Activated T-cell treated with anti-CD3 and anti-CD28 coated beads, Interleukin-2, amount 50 U/mL, for 24 hours (primary cell): ENCODE measurements at regions not wholly inside any gene's neighbourhood (a gene's known extent, or its start where the extent isn't known, plus 50 kb on each side); places are given as distances from the start of the nearest gene placed in this dataset.
"Not testable (repeated sequence)": the region's sequence is repeated elsewhere in the genome, so short reads cannot be mapped to it uniquely, and the experiment has no call there.

Experiments used
- DNase-seq: peaks from one replicate; pipeline ENCODE4 v3.0.0-alpha.2; 2020
- H3K27ac Mint-ChIP-seq: 2 replicates; pipeline ENCODE4 v1.8.0; 2020; ENCODE audit warnings: mild to moderate bottlenecking, mixed read lengths
- H3K27me3 Mint-ChIP-seq: 2 replicates; pipeline ENCODE4 v1.8.0; 2020; ENCODE audit warnings: mixed read lengths
- H3K36me3 Mint-ChIP-seq: 2 replicates; pipeline ENCODE4 v1.8.0; 2020; ENCODE audit warnings: low read depth, mixed read lengths
- H3K4me1 Mint-ChIP-seq: 2 replicates; pipeline ENCODE4 v1.8.0; 2020; ENCODE audit warnings: low read depth, mixed read lengths
- H3K4me3 Mint-ChIP-seq: 2 replicates; pipeline ENCODE4 v1.8.0; 2020; ENCODE audit warnings: mild to moderate bottlenecking, moderate library complexity, mixed read lengths
- H3K9me3 Mint-ChIP-seq: 2 replicates; pipeline ENCODE4 v1.8.0; 2020; ENCODE audit warnings: mixed read lengths

DNA sequence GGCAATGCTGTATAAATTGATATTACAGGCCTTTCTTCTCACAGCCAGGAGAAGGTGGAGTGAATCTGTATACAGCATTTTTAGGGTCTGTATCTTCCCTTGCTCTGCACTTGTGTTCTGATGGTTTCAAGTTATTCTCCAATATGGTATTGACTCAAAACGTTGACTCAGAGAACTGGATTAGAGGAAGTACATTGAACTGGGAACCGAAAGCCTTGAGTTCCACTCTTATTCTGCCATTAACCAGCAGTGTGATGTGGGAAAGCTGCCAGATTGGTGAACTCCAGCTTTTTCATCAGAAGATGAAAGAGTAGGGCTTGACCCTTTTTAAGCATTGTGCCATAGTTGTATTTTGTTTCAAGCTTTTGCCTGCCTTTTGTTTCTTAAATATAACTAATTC lies 167.7 kb downstream of the SPRY2 start:
- Mint-ChIP-seq H3K9me3 (no peaks in the 10 kb centered on the region), H3K36me3 (no peaks in the 10 kb centered on the region), H3K4me1 (no peaks in the 10 kb centered on the region), H3K27ac (no peak overlapping the region), H3K27me3 (no peaks in the 10 kb centered on the region), H3K4me3 (no peak overlapping the region)
- DNase-seq, result no peak

DNA sequence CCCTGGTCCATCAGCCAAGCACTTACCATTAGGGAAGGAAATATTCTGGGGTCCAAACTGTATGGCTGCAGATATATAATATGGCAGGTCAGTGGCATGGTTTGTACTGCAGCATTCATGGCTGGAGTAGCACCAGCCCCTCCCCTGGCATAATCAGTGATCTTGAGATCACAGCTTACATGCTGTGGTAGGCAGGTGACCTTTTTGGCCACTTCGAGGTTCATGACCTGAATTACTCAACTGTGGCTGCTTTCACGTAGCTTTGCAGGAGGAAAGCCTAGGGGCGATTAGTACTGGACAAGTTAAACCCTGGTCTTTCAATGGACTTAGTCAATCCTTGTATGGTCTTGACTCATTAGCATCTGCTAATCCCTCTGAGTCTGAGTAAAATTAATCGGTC lies 169.8 kb downstream of the SPRY2 start:
- Mint-ChIP-seq H3K4me3 (no peak overlapping the region), H3K27ac (no peak overlapping the region)
- DNase-seq, result no peak

DNA sequence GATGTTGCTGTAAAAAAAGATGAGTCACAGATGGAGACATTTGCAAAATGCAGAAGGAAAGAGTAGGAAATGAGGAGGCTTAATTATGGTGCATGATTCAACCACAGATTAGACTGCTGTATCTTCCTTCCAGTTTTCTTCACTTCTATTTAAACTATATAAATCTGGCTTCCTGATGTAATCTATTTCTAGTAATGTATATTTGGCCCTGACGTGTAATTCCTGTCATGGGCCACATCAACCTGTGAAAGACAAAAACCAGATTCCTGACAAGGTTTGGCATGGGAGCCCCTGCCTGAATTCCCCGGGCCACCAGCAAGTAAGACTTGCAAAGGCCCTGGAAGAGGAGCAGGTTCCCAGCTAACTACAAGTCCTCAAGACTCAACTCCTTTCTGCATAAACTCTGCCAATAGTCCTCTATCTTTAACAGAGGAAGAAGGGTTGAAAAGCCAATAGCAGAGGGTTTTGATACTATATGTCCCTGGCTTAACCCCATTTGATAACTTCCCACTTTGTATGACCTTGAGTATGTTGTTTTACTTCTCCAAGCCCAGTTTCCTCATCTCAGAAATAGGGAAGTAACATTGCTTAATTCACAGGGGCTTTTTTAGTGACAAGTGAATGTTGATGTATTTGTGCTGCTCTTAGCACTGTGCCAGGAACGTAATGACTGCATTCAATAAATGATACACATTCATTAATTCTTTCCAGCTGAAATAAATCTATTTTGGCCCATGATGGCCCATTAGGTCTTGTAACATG lies 172.7 kb downstream of the SPRY2 start:
- H3K4me1 Mint-ChIP-seq, result peaks cover 2% of the 10 kb centered on the region
- no peak overlapping the region for H3K27ac Mint-ChIP-seq
- no peak overlapping the region for H3K4me3 Mint-ChIP-seq
- H3K36me3 Mint-ChIP-seq, result no peaks in the 10 kb centered on the region
- DNase-seq, result no peak
- no peaks in the 10 kb centered on the region for H3K9me3 Mint-ChIP-seq
- H3K27me3 Mint-ChIP-seq, result no peaks in the 10 kb centered on the region

More for the DNA sequence above, 169.8 kb downstream of the SPRY2 start:
- H3K36me3 Mint-ChIP-seq, result no peaks in the 10 kb centered on the region
- no peaks in the 10 kb centered on the region for H3K27me3 Mint-ChIP-seq
- H3K9me3 Mint-ChIP-seq, result no peaks in the 10 kb centered on the region
- no peaks in the 10 kb centered on the region for H3K4me1 Mint-ChIP-seq

DNA sequence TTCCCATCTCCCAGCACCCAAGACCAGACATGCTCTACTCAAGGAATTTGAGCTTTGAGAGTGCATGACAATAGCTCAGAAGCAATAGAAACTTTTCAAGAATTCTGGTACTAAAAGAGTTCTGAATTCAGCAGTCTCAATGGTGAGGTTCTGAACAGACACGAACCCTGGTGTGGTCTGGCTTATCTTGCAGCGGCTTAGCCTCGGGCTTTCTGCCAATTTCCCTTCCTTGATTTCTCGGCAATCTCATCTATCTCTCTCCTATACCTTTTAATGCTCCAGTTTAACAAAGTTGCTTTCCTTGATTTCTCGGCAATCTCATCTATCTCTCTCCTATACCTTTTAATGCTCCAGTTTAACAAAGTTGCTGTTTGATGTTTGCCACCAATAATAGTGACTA lies 174.6 kb downstream of the SPRY2 start:
- Mint-ChIP-seq H3K4me1 (peaks cover 2% of the 10 kb centered on the region), H3K27me3 (no peaks in the 10 kb centered on the region)

DNA sequence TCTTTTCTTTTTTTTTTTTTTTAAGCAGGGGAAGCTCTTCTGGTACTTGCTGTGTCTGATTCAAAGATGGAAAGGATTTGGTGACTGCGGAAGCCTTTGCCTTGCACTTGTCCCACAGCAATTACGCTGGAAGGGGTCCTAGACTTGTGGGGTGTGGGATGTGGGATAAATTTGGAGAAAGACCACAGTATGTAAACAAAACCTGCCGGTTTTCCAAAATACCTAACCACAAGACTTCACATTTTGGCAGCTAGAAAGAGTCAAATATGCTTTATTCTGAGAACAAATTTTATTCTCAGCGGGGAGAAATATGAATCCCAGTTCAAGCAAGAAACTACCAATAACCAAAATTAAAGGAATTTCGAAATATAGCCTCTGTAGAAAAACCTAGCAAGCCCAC lies 176.5 kb downstream of the SPRY2 start:
- no peaks in the 10 kb centered on the region for H3K27me3 Mint-ChIP-seq
- no peak for DNase-seq
- no peak overlapping the region for H3K4me3 Mint-ChIP-seq
- no peak overlapping the region for H3K27ac Mint-ChIP-seq
- H3K4me1 Mint-ChIP-seq, result peaks cover 2% of the 10 kb centered on the region
- H3K36me3 Mint-ChIP-seq, result no peaks in the 10 kb centered on the region
- H3K9me3 Mint-ChIP-seq, result no peaks in the 10 kb centered on the region

More for the DNA sequence above, 174.6 kb downstream of the SPRY2 start:
- Mint-ChIP-seq H3K4me3 (no peak overlapping the region), H3K9me3 (no peaks in the 10 kb centered on the region), H3K36me3 (no peaks in the 10 kb centered on the region), H3K27ac (no peak overlapping the region)
- DNase-seq, result no peak

DNA sequence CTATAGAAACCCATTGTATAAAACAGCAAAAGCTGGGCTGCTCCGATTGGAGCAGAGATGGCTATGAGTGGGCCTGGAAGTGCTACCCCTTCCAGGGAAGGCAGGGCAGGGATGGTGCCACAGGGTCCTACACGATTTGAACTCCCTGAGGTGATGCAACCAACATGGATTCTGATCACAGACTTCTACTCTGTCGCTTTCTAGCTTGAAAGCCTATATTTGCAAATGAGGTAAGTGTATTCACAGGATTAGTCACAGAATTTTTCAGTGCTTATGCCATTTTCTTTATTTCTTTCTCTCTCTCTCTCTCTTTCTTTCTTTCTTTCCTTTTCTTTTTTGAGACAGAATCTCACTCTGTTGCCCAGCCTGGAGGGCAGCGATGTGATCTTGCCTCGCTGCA lies 179.0 kb downstream of the SPRY2 start:
- H3K36me3 Mint-ChIP-seq, result no peaks in the 10 kb centered on the region
- DNase-seq, result no peak
- H3K4me3 Mint-ChIP-seq, result no peak overlapping the region
- H3K27ac Mint-ChIP-seq, result no peak overlapping the region
- H3K27me3 Mint-ChIP-seq, result no peaks in the 10 kb centered on the region
- no peaks in the 10 kb centered on the region for H3K9me3 Mint-ChIP-seq
- peaks cover 2% of the 10 kb centered on the region for H3K4me1 Mint-ChIP-seq

DNA sequence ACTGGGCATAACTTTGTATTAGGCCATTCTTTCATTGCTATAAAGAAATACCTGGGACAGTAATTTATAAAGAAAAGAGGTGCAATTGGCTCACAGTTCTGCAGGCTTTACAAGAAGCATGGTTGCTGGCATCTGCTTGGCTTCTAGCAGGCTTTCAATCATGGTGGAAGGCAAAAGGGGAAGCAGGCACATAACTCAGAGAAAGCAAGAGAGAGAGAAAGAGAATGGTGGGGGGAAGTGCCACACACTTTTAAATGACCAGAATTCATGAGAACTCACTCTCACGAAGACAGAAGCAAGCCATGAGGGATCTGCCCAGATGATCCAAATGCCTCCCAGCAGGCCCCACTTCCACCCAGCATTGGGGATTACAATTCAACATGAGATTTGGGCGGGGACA lies 179.7 kb downstream of the SPRY2 start:
- no peaks in the 10 kb centered on the region for H3K36me3 Mint-ChIP-seq

DNA sequence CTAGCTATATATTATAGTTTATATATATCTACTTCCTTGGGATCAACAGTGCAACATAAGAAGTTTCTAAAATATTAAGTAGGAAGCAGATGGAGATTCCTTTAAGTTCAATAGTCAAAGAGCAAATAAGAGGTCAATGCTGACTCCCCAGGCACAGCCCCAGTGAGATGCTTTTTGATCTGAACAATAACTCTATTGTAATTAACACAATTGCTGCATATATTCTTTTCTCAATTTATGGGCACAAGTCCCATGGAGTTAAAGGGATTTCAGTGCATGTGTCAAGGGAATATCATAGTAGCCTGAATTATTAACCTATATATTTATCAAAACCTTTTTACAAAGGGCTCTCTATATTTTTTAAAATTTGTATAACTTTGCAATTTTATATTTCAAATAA lies 180.8 kb downstream of the SPRY2 start:
- no peak overlapping the region for H3K27ac Mint-ChIP-seq
- H3K36me3 Mint-ChIP-seq, result no peaks in the 10 kb centered on the region
- no peaks in the 10 kb centered on the region for H3K9me3 Mint-ChIP-seq
- DNase-seq, result no peak
- no peak overlapping the region for H3K4me3 Mint-ChIP-seq
- peaks cover 2% of the 10 kb centered on the region for H3K4me1 Mint-ChIP-seq
- H3K27me3 Mint-ChIP-seq, result no peaks in the 10 kb centered on the region

More for the DNA sequence above, 179.7 kb downstream of the SPRY2 start:
- no peaks in the 10 kb centered on the region for H3K27me3 Mint-ChIP-seq
- no peak for DNase-seq
- no peak overlapping the region for H3K27ac Mint-ChIP-seq
- H3K9me3 Mint-ChIP-seq, result no peaks in the 10 kb centered on the region
- H3K4me3 Mint-ChIP-seq, result no peak overlapping the region
- peaks cover 2% of the 10 kb centered on the region for H3K4me1 Mint-ChIP-seq

DNA sequence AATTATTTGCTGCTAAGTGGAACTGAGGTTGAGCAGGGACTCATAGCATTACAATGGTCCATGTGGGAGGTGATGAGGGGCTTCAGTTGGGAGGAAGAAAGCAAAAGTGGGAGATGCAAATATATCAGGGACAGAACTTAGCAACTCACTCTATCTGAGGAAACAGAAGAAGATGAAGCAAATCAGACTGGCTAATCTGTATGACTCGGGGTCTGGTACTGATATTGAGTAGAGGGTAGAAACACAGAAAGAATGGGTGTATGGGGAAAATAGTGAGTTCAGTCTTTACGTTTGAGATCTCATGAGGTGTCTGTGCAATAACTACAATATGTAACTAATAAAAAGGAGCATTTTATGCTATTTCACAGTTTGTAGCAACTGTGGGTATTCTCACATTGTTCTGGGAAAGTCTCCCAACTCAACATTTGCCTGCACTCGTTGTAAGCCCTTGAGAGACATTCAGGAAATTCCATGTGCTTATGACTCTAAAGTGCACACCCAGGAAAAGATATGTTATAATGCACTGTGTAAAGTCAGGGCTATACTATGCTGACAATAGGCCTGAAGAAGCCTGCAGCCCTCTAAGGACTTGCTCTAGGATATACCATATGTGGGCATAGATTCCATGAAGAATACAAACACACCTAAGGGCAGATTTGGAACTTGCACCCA lies 183.5 kb downstream of the SPRY2 start:
- DNase-seq, result no peak
- H3K9me3 Mint-ChIP-seq, result no peaks in the 10 kb centered on the region

DNA sequence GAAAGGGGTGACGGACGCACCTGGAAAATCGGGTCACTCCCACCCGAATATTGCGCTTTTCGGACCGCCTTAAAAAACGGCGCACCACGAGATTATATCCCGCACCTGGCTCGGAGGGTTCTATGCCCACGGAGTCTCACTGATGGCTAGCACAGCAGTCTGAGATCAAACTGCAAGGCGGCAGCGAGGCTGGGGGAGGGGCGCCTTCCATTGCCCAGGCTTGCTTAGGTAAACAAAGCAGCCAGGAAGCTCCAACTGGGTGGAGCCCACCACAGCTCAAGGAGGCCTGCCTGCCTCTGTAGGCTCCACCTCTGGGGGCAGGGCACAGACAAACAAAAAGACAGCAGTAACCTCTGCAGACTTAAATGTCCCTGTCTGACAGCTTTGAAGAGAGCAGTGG lies 188.8 kb downstream of the SPRY2 start:
- not testable (repeated sequence) for H3K4me3 Mint-ChIP-seq, H3K27ac Mint-ChIP-seq, H3K4me1 Mint-ChIP-seq, H3K36me3 Mint-ChIP-seq, H3K27me3 Mint-ChIP-seq, H3K9me3 Mint-ChIP-seq, DNase-seq

More for the DNA sequence above, 183.5 kb downstream of the SPRY2 start:
- H3K27ac Mint-ChIP-seq, result no peak overlapping the region
- no peak overlapping the region for H3K4me3 Mint-ChIP-seq
- no peaks in the 10 kb centered on the region for H3K4me1 Mint-ChIP-seq
- no peaks in the 10 kb centered on the region for H3K27me3 Mint-ChIP-seq
- no peaks in the 10 kb centered on the region for H3K36me3 Mint-ChIP-seq

DNA sequence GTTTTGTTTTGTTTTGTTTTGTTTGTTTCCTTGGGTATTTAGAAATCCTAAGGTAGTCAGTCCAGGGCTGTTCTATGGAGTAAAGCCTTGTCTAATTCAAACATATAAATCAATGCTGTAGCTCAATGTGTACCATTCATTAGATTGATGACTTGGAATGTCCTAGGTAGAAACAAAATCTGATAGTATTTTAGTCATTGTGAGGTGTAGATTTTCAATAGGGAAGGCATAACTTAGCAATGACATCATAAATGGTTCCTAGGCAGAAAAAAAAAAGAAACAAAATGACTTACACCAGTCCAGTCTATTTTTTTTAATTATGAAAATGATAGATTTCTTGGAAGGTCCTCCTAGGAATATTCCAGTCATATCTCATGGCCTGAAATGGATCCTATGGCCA lies 189.9 kb downstream of the SPRY2 start:
- DNase-seq, result no peak
- H3K36me3 Mint-ChIP-seq, result no peaks in the 10 kb centered on the region
- H3K27ac Mint-ChIP-seq, result no peak overlapping the region
- no peaks in the 10 kb centered on the region for H3K9me3 Mint-ChIP-seq
- H3K4me1 Mint-ChIP-seq, result no peaks in the 10 kb centered on the region
- no peaks in the 10 kb centered on the region for H3K27me3 Mint-ChIP-seq
- no peak overlapping the region for H3K4me3 Mint-ChIP-seq

DNA sequence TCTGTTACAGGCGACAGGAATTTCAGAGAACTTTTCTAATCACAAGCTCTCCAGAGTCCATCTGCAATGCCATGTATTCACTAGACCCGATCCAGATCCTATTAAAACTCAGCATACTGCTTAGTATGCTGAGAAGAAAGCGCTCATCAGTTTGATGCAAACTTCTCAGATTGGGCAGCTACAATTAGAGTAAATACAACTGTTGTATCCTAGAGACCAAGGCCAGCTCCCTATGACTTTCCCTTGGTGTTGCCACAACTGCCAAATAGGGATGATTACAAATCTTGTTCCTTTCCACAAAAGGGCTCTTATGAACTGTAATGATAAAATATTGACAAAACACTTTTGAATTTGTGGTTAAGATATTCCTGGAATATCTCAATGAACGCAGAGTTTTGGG lies 191.2 kb downstream of the SPRY2 start:
- Mint-ChIP-seq H3K4me3 (no peak overlapping the region), H3K4me1 (no peaks in the 10 kb centered on the region), H3K27ac (no peak overlapping the region)

DNA sequence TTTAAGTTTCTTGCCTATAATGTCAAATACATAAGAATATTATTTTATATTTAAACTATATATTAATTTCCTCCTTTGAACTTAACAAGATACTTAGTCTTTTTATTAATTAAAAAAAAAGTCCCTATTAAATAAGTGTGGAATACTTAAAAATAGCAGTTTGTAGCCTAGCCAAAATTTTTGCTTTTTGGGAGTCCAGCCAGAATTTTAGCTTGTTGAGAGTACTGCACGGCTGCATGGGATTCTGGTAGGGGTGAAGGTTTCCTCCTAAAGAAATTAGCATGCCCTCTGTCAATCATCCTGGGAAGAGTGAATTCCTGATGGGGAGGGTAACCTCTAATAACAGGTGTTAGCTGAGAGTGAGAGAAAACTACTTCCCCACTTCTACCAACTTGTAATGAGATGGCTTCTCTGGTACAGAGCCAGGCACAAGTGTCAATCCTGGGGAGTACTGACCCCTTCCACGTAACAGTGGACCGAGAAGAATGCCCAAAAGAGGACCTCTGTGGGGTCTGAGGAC lies 195.7 kb downstream of the SPRY2 start:
- H3K36me3 Mint-ChIP-seq, result no peaks in the 10 kb centered on the region
- no peaks in the 10 kb centered on the region for H3K4me1 Mint-ChIP-seq
- H3K9me3 Mint-ChIP-seq, result no peaks in the 10 kb centered on the region
- no peak for DNase-seq
- no peak overlapping the region for H3K4me3 Mint-ChIP-seq
- H3K27ac Mint-ChIP-seq, result no peak overlapping the region
- H3K27me3 Mint-ChIP-seq, result no peaks in the 10 kb centered on the region

More for the DNA sequence above, 191.2 kb downstream of the SPRY2 start:
- H3K36me3 Mint-ChIP-seq, result no peaks in the 10 kb centered on the region
- no peak for DNase-seq
- no peaks in the 10 kb centered on the region for H3K27me3 Mint-ChIP-seq
- H3K9me3 Mint-ChIP-seq, result no peaks in the 10 kb centered on the region

DNA sequence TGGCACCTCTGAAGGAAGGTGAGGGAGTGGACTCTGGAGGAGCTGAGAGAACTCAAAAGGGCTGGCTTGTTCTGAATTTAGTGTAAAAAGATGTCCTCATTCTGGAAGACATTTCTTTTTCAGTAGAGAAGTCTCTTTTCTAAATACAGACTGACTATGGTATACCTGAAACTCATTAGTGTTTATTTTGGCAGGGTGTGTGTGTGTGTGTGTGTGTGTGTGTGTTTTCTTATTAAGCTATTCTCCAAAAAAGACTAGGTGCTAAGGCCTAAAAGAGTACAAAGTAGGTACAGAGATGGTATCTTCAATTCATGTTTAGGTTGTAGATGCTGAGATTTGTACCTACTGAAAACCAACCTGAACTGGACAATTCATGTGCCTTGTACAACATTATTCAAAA lies 196.4 kb downstream of the SPRY2 start:
- no peak overlapping the region for H3K27ac Mint-ChIP-seq
- H3K36me3 Mint-ChIP-seq, result no peaks in the 10 kb centered on the region
- no peak for DNase-seq

DNA sequence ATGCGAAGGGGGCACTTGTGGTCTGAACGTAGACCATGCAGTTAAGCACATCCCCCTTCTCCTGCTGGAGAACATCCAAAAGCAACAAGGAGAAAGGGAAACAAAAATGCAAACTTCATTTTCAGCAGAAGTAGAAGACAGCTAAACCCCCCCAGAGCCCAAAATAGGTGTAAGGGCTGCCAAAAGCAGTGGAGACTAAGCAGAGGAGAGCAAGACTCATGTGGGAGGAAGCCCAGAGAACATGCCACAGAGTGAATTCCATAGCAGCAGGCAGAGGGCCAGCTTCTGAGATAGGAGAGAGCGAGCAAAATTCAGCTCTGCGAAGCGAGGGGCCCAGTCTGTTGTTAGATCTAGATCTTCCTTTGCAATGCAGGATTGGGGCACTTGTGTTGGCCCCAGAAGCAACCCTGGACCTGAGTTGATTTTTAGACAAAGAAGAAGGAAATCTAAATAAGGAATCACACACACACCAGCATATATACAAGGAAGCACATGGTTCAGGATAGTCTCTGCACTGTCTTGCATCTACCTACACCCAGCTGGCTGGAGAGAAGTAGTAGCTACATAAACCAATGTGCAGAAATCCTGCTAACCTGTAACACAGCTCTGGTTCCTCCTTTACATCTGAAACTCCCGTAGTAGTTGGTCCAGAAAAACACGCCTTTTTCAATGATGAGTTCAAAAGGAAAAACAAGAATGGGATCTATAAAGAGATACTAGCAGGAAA lies 199.6 kb downstream of the SPRY2 start:
- H3K4me3 Mint-ChIP-seq, result no peak overlapping the region
- H3K4me1 Mint-ChIP-seq, result no peaks in the 10 kb centered on the region
- H3K27me3 Mint-ChIP-seq, result no peaks in the 10 kb centered on the region
- H3K9me3 Mint-ChIP-seq, result no peaks in the 10 kb centered on the region
- no peak for DNase-seq
- H3K27ac Mint-ChIP-seq, result no peak overlapping the region
- H3K36me3 Mint-ChIP-seq, result no peaks in the 10 kb centered on the region

More for the DNA sequence above, 196.4 kb downstream of the SPRY2 start:
- no peak overlapping the region for H3K4me3 Mint-ChIP-seq
- H3K4me1 Mint-ChIP-seq, result no peaks in the 10 kb centered on the region
- no peaks in the 10 kb centered on the region for H3K27me3 Mint-ChIP-seq
- no peaks in the 10 kb centered on the region for H3K9me3 Mint-ChIP-seq
